ENCODE measurements at regions not wholly inside any gene's neighbourhood (a gene's known extent, or its start where the extent isn't known, plus 50 kb on each side); places are given as distances from the start of the nearest gene placed in this dataset.
"Not testable (repeated sequence)": the region's sequence is repeated elsewhere in the genome, so short reads cannot be mapped to it uniquely, and the experiment has no call there.

DNA sequence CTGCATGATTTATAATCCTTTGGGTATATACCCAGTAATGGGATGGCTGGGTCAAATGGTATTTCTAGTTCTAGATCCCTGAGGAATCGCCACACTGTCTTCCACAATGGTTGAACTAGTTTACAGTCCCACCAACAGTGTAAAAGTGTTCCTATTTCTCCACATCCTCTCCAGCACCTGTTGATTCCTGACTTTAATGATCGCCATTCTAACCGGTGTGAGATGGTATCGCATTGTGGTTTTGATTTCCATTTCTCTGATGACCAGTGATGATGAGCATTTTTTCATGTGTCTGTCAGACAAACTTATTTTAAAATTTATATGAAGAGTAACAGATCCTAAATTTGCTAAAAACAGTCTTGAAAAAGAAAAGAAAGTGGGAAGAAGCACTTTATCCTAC is 197.7 kb downstream of the FGFR2 start:
- DNase-seq (ENCODE audit: low spot score in 2 of 2); FAIRE-seq: not testable (repeated sequence)

DNA sequence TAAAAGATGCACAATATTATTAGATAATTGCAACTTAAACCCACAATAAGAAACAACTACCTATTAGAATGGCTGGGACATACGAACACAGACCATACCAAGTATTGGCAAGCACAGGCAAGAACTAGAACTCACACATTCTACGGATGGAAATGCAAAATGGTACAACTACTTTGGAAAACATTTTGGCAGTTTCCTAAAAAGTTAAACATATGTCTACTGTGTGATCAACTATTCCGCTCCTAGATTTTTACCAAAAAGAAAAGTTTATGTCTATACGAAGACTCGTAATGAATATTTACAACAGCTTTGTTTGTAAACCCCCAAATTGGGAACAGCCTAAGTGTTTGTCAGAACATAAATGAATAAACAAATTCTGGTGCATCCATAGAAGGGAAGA is 194.7 kb downstream of the FGFR2 start:
- no peak for DNase-seq (ENCODE audit: low spot score in 2 of 2)
- FAIRE-seq, result no peak

DNA sequence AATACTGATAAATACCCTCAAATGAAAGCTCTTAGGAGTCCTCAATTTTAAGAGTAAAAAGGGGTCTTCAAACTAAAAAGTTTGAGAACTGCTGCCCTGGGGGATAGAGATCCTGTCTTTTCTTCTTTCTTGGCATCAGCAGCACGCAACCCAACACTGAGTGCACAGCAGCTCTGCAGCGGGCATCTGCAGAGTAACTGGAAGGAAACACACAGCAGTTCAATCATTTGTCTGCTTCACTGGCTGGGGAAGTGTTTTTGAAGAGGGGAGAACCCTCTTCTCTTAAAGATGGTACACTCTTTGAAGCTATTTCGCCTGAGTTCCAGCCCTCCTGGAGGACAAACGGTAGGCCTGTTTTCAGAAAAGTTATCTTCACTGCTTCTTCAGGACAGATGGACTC is 193.6 kb downstream of the FGFR2 start:
- DNase-seq (ENCODE audit: low spot score in 2 of 2) (no peak), FAIRE-seq (no peak)

DNA sequence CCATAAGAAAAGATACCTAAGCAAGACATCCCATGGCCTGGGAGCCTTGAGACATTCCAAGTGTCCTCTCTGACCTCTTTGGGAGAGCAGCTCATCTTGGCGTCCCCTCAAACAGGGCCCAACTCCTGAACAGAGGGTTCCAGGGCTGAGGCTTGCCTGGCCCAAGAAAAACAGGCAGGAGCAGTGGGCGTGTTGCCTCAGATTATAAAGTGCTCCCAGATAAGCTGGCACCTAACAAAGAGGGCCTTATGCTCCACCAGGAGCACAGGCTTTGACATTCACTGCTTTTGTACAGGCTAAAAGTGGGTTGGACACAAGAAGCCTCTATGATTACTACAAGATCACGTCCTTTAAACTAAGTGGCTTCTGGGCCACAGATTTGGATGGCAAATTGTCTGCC is 193.1 kb downstream of the FGFR2 start:
- no peak for FAIRE-seq
- no peak for DNase-seq (ENCODE audit: low spot score in 2 of 2)

DNA sequence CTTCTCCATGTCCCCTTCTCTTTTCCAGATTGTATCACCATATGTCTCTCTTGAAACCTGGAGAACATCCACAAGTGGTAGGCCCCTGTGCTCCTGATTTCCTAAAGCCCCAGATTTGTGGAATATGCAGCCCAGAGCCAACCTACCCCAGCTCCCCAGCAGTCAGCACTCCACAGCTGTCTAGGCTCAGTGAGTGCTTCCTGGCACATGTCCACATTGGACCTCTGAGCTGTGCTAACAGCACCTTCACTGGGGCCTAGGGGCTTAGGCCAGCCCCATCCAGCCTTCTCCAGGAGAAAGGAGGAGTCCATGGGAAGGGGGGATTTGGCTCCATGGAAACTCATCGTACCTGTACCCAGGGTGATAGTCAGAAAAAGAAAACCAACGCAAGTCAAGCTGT is 192.7 kb downstream of the FGFR2 start:
- FAIRE-seq (no peak), DNase-seq (ENCODE audit: low spot score in 2 of 2) (no peak)

DNA sequence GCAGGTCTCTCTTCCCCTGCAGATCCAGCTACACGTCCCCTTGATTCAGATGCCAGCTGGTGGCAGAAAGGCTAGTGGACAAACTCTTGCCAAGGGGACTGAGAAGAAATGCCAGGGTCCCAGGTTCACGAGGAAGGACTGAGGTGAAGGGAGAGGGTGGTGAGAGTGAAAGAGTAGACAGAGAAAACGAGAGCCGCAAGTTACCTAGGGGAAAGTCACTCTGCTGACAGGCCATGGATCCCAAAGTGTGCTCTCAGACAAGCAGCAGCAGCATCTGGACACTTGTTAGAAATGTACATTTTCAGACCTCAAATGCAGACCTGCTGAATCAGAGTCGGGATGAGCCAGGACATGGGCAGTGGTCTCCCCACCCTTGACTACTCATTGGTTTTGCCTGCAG is 192.3 kb downstream of the FGFR2 start:
- DNase-seq (ENCODE audit: low spot score in 2 of 2) (no peak), FAIRE-seq (no peak)

DNA sequence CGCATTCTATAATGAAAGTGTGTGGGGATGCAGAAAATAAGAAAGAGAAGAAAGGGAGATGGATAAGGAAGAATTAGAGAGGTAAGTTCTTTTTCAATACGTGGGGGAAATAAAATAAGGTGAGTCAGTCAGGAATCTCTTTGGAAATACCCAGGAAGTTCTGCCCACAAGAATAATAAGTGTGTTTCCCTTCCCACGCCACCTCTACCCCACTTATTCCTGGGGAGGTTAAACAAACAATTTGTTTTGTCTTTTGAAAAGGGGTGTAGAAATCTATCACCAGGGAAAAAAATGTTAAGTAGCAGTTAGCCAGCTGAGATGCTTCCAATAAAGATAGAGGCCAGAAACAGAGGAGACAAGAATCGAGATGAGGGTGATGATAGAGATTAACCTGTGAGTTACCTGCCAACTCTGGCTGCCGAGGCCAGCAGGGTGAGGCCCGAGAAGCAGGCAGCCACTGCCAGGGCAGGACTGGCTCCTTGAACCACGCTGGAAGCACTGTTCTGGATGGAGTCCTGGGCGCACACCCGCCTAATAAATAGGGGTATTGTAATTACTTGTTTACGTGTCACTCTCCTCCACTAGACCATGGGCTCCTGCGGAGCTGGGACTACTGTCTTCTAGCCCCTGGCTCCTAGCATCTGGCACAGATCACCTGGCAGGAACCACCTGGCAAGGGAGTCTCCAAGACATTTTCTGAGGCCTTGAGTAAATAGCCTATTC is 191.3 kb downstream of the FGFR2 start:
- FAIRE-seq, result no peak
- no peak for DNase-seq (ENCODE audit: low spot score in 2 of 2)

DNA sequence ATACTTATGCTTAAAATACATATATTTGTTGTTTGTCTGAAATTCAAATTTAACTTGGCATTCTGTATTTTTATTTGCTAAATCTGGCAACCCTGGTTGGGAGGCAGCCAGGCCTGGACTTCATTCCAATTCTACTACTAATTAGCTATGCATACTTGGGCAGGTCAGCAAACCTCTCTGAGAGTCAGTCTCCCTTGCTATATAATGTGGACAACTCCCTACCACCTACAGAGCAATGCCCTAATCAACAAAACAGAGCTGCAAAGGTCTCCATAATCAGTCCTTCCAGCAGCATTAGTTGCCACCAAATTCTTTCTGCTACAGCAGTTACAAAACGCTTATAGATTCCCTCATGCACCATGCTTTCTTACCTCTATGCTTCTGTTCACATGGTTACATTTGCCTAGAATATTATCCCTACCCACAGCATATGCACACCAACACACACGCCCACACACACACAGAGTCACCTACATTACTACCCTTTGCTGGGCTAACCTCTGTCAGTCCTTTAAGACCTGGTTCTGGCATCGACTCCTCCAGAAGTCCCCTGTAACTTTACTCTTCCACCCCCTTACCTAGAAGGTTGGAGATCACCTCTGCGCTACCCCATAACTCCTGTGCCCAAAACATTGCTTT is 188.7 kb downstream of the FGFR2 start:
- no peak for FAIRE-seq
- no peak for DNase-seq (ENCODE audit: low spot score in 2 of 2)

DNA sequence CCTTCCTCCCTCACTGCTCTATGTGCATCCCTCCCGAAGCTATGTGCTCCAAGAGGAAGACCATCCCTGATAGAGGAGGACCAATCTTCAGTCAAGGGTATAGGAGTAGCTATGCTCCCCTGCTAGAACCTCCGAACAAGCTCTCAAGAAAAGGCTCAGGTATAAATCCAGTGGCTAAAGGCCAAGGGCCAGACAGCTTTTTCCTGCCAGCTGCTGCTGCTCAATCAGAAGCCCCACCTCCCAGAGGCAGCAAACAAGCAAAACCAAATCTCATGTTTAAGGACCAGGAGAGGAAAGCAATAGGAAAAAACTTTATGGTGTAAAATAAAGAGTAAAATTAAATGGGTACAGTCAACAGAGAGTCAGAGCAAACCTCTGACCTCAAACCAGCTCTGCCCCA is 187.2 kb downstream of the FGFR2 start:
- no peak for FAIRE-seq
- DNase-seq (ENCODE audit: low spot score in 2 of 2), result no peak

DNA sequence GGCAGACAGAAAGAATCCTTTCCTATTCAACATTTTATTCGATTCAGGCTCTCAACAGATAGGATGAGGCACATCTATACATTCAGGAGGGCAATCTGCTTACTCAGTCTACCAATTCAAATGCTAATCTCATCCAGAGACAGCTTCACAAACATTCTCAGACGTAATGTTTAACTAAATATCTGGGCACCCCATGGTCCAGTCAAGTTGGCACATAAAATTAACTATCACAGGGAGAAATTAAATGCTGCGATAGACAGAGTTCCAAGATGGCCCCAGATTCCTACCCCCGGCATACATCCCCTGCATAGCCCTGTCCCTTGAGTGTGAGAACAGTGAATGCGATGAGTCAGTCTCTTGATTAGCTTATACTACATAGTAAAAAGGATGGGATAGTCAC is 184.3 kb downstream of the FGFR2 start:
- DNase-seq (ENCODE audit: low spot score in 2 of 2), result no peak
- no peak for FAIRE-seq

DNA sequence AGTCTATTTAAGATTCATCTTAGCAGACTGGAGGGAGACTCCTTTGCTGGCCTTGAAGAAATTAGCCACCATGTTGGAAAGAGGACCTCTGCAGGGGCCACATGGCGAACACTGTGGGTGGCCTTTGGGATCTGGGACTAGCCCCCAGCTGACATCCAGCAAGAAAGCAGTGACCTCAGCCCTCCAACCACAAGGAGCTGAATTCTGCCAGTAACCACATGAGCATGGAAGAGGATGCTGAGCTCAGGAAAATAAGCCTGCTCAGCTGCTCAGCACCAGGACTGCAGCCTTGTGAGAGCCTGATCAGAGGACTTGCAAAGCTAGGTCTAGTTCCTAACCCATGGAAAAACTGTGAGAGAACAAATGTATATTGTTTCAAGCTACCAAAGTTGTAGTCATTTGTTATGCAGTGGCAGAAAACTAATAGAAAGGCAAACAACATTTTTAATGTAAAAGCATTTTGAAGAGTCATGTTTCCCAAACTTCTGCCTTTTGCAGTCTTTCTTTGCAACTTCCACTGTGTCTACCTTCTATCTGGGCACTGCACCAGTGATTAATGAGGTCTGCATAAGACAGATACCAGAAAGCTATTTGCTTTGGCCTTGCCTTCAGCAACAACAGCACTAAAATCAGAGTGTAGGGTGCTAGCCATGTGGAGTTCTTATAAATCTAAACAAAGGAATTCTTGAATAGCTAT is 183.7 kb downstream of the FGFR2 start:
- DNase-seq (ENCODE audit: low spot score in 2 of 2) (no peak), FAIRE-seq (no peak)

DNA sequence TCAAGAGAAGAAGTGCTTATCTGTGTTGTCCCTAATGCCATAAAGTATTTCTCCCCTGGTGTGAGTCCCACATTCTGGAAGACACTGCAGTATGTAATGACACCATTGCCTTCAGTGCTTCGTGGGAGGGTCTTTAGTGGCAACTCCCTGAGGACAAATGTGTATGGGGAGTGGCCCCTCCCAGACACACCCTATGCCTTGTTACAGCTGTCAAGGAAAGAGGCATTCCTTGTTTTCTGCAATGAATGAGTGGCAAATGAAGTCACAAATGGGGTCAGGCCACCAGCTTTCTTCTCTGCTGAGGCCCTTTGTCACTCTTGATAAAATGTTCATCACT is 183.2 kb downstream of the FGFR2 start:
- FAIRE-seq (no peak), DNase-seq (ENCODE audit: low spot score in 2 of 2) (no peak)

DNA sequence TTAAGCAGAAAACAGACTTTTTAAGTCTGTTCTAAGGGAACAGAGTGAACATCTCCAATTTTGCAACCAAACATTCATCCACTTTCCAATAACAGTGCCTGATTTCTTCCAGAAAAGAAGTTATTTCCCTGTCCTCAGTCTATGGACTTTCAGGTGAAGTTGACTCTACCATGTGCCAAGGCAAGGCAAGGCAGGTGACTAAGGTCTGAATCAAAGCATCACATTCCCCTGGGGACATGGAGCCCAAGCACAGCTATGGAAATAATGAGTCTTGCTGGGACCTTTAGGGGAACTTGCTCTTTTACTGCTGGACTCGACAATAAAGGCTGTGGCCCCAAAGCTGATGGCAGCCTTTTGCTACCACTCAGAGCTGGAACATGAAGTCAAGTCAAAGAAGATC is 182.2 kb downstream of the FGFR2 start:
- FAIRE-seq (no peak), DNase-seq (ENCODE audit: low spot score in 2 of 2) (no peak)

DNA sequence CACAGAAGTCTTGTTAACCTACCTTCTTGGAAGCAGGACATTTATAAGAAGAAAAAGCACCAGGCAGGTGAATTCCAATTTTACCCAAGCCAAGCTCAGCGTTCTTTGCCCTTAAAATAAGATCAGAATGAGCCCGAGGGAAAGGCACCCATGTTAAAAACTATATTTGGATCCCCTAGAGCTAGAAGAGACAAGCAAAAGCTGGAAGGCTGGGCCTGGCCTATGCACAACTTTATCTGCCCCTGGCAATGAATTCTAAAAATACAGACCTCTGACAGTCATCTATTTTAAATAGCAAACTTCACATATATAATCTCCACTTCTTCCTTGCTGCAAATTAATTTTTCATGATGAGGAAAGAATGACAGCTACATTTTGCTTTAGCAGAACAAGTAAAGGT is 180.9 kb downstream of the FGFR2 start:
- FAIRE-seq (no peak), DNase-seq (ENCODE audit: low spot score in 2 of 2) (no peak)

DNA sequence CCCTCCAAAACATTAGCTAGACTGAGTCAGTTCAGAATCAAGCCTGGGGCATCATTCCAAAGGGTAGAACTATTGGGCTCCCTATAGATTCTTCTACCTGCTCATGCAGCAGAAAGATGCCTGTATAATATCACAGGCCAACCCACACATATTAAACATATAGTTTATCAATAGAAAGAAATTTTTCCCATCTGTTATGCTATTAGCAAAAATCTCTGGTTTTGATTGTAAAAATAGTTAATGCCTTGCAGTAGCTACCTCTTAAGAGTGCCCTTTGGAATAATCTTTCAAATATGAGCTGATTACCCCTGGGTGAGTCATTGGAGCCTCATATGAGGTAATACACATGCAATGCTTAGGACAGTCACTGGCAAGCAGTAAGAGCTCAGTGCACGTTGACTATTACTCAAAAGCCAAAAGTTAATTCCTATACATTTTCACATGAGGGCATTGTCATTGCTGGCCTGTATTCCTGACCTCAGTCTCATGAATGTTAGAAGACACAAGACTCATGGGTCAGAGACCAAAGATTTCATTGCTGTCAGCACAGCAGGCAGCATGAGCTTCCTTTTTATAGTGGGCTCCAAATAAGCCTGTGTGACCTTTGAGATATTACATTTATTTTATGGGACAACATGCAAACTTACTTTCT is 180.0 kb downstream of the FGFR2 start:
- FAIRE-seq (no peak), DNase-seq (ENCODE audit: low spot score in 2 of 2) (no peak)

DNA sequence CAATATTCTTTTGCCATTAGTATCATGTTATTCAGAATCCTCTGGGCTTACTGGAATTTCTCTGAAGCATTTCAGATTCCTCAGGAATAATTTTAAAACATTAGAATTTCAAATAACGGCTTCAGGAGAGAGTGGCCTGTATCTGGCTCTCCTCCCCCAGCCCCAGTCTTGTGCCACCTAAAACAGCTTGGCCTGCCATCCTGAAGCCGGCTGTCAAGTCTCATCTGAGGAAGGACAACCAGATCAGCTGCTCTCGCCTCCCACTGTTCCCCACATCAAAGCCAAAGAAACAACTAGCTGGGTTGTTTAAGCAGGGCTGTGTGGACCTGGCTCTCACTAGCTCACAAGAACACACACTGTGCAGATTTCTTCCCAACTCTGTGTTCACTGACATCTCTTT is 178.2 kb downstream of the FGFR2 start:
- DNase-seq (ENCODE audit: low spot score in 2 of 2), result no peak
- no peak for FAIRE-seq

DNA sequence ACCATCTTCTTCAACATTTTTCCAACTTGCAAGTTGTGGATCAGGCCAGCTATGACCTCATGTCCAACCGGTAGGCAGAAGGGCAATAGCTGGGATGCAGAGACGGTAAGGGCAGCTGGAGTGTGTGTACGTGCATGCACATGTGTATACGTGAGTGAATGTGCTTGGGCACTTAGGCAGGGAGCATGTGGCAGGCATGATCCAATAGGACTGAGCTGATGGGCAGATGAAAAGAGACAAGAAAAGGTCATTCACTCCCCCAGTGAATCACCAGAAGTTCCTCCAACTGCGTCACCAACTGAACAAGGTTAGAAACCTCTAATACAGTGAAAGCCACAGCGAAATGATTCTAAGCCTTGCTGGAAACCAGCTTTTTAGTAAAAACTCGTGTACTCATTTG is 176.1 kb downstream of the FGFR2 start:
- DNase-seq (ENCODE audit: low spot score in 2 of 2) (no peak), FAIRE-seq (no peak)

DNA sequence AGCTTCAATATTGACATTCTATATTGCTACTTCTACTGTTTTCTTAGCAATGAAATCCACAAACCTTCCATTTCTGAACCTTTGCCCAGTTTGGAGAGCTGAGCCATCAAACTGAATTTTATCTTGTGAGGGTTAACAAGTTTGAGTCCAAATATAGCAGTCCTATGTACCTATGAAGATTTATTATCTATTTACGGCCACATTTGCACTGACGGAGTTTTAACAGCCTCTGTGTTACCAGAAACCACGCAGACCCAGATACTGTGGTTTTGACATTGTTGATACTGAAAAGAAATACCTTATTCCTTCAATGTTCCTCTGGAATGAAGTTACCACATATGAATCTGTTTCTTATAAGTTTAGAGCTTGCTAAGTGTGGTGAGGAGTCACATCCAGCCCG is 172.6 kb downstream of the FGFR2 start:
- FAIRE-seq (no peak), DNase-seq (ENCODE audit: low spot score in 2 of 2) (no peak)

DNA sequence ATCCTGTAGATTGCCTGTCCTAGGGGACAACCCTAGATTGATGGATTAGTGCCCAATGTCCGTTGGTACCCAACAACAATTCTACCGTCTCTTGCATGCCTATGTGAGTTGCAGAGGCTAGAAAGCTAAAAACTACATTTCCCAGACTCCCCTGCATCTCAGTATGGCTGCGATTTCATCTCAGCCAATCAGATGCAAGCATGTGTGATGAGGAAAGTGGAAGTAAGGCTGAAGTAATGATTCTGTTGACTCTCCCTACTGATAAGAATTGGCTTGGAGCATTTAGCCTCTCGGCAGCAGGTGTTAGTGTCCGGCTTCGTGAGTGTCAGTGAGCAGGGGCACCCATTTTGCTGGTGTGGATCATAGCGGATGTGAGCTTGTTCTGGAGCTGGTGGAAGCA is 171.9 kb downstream of the FGFR2 start:
- FAIRE-seq (no peak), DNase-seq (ENCODE audit: low spot score in 2 of 2) (no peak)
